ENCODE measurements at regions not wholly inside any gene's neighbourhood (a gene's known extent, or its start where the extent isn't known, plus 50 kb on each side); places are given as distances from the start of the nearest gene placed in this dataset.

DNA sequence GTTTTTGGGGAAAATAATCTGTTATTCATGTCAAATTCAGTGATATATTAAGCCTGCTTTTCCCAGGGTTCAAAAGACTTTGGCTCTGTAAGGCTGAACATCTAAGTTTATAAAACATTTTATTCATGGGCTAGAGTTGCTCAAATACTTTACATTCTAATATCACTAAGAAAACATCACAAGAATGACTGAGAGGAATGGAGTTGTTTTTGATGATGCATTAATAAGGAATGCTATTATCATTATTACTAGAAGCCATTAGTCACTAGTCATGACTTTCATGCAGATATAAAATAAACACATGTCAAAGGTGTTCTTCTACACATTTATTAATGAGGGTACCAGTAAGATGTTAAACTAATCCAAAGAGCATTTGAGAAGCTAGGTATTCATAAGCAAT, 185.5 kb upstream of the KCNN2 start:
- intact Hi-C loops (cut with DNase I; ENCODE audit: low total_unique reads) = no loop called here
- no peak for TF ChIP-seq POLR2AphosphoS5 (IDR thresholded peaks at IDR 0.05)
- TF ChIP-seq EP300 (IDR thresholded peaks at IDR 0.05) = no peak
- no peak for TF ChIP-seq POLR2A (IDR thresholded peaks at IDR 0.05)
- TF ChIP-seq CTCF (IDR thresholded peaks at IDR 0.05) = no peak
- no peak for DNase-seq
- H3K36me3 ChIP-seq = no peaks in the 10 kb centered on the region
- H3K9me3 ChIP-seq = peaks cover 0 to 9% (median 0%) of the 10 kb centered on the region in 4 donors
- no peak overlapping the region for H3K4me3 ChIP-seq
- H3K4me1 ChIP-seq = no peaks in the 10 kb centered on the region
- H3K27me3 ChIP-seq = no peaks in the 10 kb centered on the region
- no peak overlapping the region for H3K27ac ChIP-seq

GRCh38 chr5:114179134-114179533, 182.7 kb upstream of the KCNN2 start:
- no peak overlapping the region for H3K27ac ChIP-seq
- WGBS, 5 donors = 48 to 61% (median 58%) methylated on average over 2 of the region's 2 CpGs

GRCh38 chr5:114184006-114184405, 177.9 kb upstream of the KCNN2 start:
- H3K4me1 ChIP-seq = no peaks in the 10 kb centered on the region
- peaks cover 0 to 4% (median 0%) of the 10 kb centered on the region in 4 donors for H3K9me3 ChIP-seq
- H3K4me3 ChIP-seq = no peak overlapping the region
- DNase-seq = no peak
- 21 to 51% (median 32%) methylated on average over 1 of the region's 1 CpG for WGBS, 5 donors
- TF ChIP-seq CTCF (IDR thresholded peaks at IDR 0.05) (no peak), EP300 (IDR thresholded peaks at IDR 0.05) (no peak), POLR2AphosphoS5 (IDR thresholded peaks at IDR 0.05) (no peak), POLR2A (IDR thresholded peaks at IDR 0.05) (no peak)
- no peak overlapping the region for H3K27ac ChIP-seq
- H3K36me3 ChIP-seq = no peaks in the 10 kb centered on the region
- intact Hi-C loops (cut with DNase I; ENCODE audit: low total_unique reads) = no loop called here
- H3K27me3 ChIP-seq = no peaks in the 10 kb centered on the region

More at GRCh38 chr5:114179134-114179533, 182.7 kb upstream of the KCNN2 start:
- H3K36me3 ChIP-seq = no peaks in the 10 kb centered on the region
- H3K27me3 ChIP-seq = no peaks in the 10 kb centered on the region
- DNase-seq = no peak
- intact Hi-C loops (cut with DNase I; ENCODE audit: low total_unique reads) = no loop called here
- peaks cover 0 to 4% (median 0%) of the 10 kb centered on the region in 4 donors for H3K9me3 ChIP-seq
- H3K4me1 ChIP-seq = no peaks in the 10 kb centered on the region
- TF ChIP-seq POLR2AphosphoS5 (IDR thresholded peaks at IDR 0.05) = no peak
- TF ChIP-seq CTCF (IDR thresholded peaks at IDR 0.05) = no peak
- TF ChIP-seq POLR2A (IDR thresholded peaks at IDR 0.05) = no peak
- no peak for TF ChIP-seq EP300 (IDR thresholded peaks at IDR 0.05)
- H3K4me3 ChIP-seq = no peak overlapping the region

GRCh38 chr5:114185274-114185673, 176.6 kb upstream of the KCNN2 start:
- Histone ChIP-seq H3K27ac (no peak overlapping the region), H3K9me3 (peaks cover 0 to 4% (median 0%) of the 10 kb centered on the region in 4 donors), H3K27me3 (no peaks in the 10 kb centered on the region), H3K36me3 (no peaks in the 10 kb centered on the region), H3K4me1 (no peaks in the 10 kb centered on the region), H3K4me3 (no peak overlapping the region)
- no peak for TF ChIP-seq CTCF (IDR thresholded peaks at IDR 0.05)
- TF ChIP-seq EP300 (IDR thresholded peaks at IDR 0.05) = no peak
- no peak for TF ChIP-seq POLR2AphosphoS5 (IDR thresholded peaks at IDR 0.05)
- TF ChIP-seq POLR2A (IDR thresholded peaks at IDR 0.05) = no peak
- DNase-seq = peak in 1 of 2 donors; percentile 11
- intact Hi-C loops (cut with DNase I; ENCODE audit: low total_unique reads) = no loop called here
- 73 to 79% (median 77%) methylated on average over 8 of the region's 8 CpGs for WGBS, 5 donors
